IMR-90 (cell line): ENCODE measurements at regions not wholly inside any gene's neighbourhood (a gene's known extent, or its start where the extent isn't known, plus 50 kb on each side); places are given as distances from the start of the nearest gene placed in this dataset.

Experiments
- ATAC-seq: fragments of 200-7000 bp; cut with Tn5 transposase; 2 replicates; pipeline ENCODE4 v1.9.1; 2020; ENCODE audit warnings: low read depth, mild to moderate bottlenecking, moderate library complexity
- BruUV-seq: library from RNA; stranded (reverse); fragments of 400-500 nt; replicated peaks from 2 replicates; lab custom pipeline; 2021; lab: Mats Ljungman, UMichigan
- CTCF ChIA-PET: fragments of 300-600 bp; formaldehyde crosslinking; extraction: SDS; loops from one replicate; lab custom pipeline; 2021; ENCODE audit warnings: antibody characterized with exemption; lab: Yijun Ruan, JAX
- POLR2A ChIA-PET: fragments of 300-600 bp; sonication (Branson Sonifier 250); formaldehyde crosslinking; loops from one replicate; lab custom pipeline; 2022; ENCODE audit warnings: antibody characterized with exemption; ENCODE audit not compliant: unreplicated experiment; lab: Charles Lee
- DNase-seq: peaks from one replicate; pipeline ENCODE4 v3.0.0; 2013
- H2AFZ ChIP-seq: replicated peaks from 2 replicates; pipeline ENCODE3; 2013; ENCODE audit warnings: low read length, mild to moderate bottlenecking; ENCODE audit not compliant: poor library complexity
- H2AK5ac ChIP-seq: 2 replicates; pipeline ENCODE4 v1.6.1; 2013; ENCODE audit warnings: low read depth, low read length, inconsistent platforms
- H2AK9ac ChIP-seq: replicated peaks from 2 replicates; pipeline ENCODE3; 2013; ENCODE audit warnings: mild to moderate bottlenecking, low read depth, low read length, moderate library complexity; ENCODE audit not compliant: poor library complexity
- H2BK120ac ChIP-seq: 2 replicates; pipeline ENCODE4 v1.6.1; 2013; ENCODE audit warnings: low read depth, low read length, inconsistent platforms
- H2BK15ac ChIP-seq: 3 replicates; pipeline ENCODE4 v1.6.1; 2013; ENCODE audit warnings: low read depth, low read length, inconsistent platforms
- H2BK20ac ChIP-seq: 2 replicates; pipeline ENCODE4 v1.6.1; 2013; ENCODE audit warnings: low read depth, mild to moderate bottlenecking, inconsistent platforms, low read length, moderate library complexity
- H2BK5ac ChIP-seq: 2 replicates; pipeline ENCODE4 v1.6.1; 2013; ENCODE audit warnings: mild to moderate bottlenecking, low read depth, low read length, inconsistent platforms; ENCODE audit not compliant: poor library complexity, severe bottlenecking
- H3K14ac ChIP-seq: replicated peaks from 2 replicates; pipeline ENCODE4 v1.6.1; 2013; ENCODE audit warnings: low read depth, low read length, inconsistent platforms
- H3K18ac ChIP-seq: 2 replicates; pipeline ENCODE4 v1.6.1; 2013; ENCODE audit warnings: low read depth, low read length, control low read depth
- H3K23ac ChIP-seq: 2 replicates; pipeline ENCODE4 v1.6.1; 2013; ENCODE audit warnings: low read depth, low read length, inconsistent platforms
- H3K27ac ChIP-seq: 2 replicates; pipeline ENCODE4 v1.5.1; 2013; ENCODE audit warnings: mild to moderate bottlenecking, control low read depth, low read length; ENCODE audit not compliant: insufficient read depth
- H3K27me3 ChIP-seq: 2 replicates; pipeline ENCODE4 v1.6.1; 2013; ENCODE audit warnings: low read length; ENCODE audit not compliant: control insufficient read depth, insufficient read depth
- H3K36me3 ChIP-seq: 2 replicates; pipeline ENCODE4 v1.6.1; 2013; ENCODE audit warnings: low read length, mixed read lengths; ENCODE audit not compliant: control insufficient read depth, insufficient read depth
- H3K4ac ChIP-seq: 2 replicates; pipeline ENCODE4 v1.6.1; 2013; ENCODE audit warnings: low read depth, low read length, inconsistent platforms
- H3K4me1 ChIP-seq: 2 replicates; pipeline ENCODE4 v1.6.1; 2013; ENCODE audit warnings: low read length, mixed read lengths; ENCODE audit not compliant: control insufficient read depth, insufficient read depth
- H3K4me2 ChIP-seq: 2 replicates; pipeline ENCODE4 v1.6.1; 2013; ENCODE audit warnings: low read depth, mild to moderate bottlenecking, control low read depth, low read length, moderate library complexity
- H3K4me3 ChIP-seq: 2 replicates; pipeline ENCODE4 v1.5.1; 2013; ENCODE audit warnings: low read depth, mild to moderate bottlenecking, control low read depth, low read length, moderate library complexity; ENCODE audit not compliant: insufficient read depth
- H3K56ac ChIP-seq: 2 replicates; pipeline ENCODE4 v1.6.1; 2013; ENCODE audit warnings: low read length, inconsistent platforms; ENCODE audit not compliant: insufficient read depth; ENCODE audit errors: extremely low read depth
- H3K79me1 ChIP-seq, 2 experiments: 2 replicates each; pipeline ENCODE4 v1.6.1; 2013; ENCODE audit warnings: low read length in 2 of 2, inconsistent platforms in 1 of 2, low read depth in 1 of 2
- H3K9ac ChIP-seq: 2 replicates; pipeline ENCODE4 v1.6.1; 2013; ENCODE audit warnings: low read depth, low read length, control low read depth
- H3K9me1 ChIP-seq: 2 replicates; pipeline ENCODE4 v1.6.1; 2013; ENCODE audit warnings: low read length, inconsistent platforms; ENCODE audit not compliant: insufficient read depth
- H3K9me3 ChIP-seq: 2 replicates; pipeline ENCODE4 v1.6.1; 2013; ENCODE audit warnings: low read length; ENCODE audit not compliant: control insufficient read depth, insufficient read depth
- H4K20me1 ChIP-seq: 2 replicates; pipeline ENCODE4 v1.6.1; 2013; ENCODE audit warnings: low read length, inconsistent platforms; ENCODE audit not compliant: insufficient read depth
- H4K5ac ChIP-seq: 2 replicates; pipeline ENCODE4 v1.6.1; 2013; ENCODE audit warnings: mild to moderate bottlenecking, low read depth, low read length, control low read depth
- H4K8ac ChIP-seq, 2 experiments: 2 replicates each; pipeline ENCODE4 v1.6.1; 2013; ENCODE audit warnings: low read depth in 2 of 2, low read length in 2 of 2, control low read depth in 1 of 2, inconsistent platforms in 1 of 2
- H4K91ac ChIP-seq: 2 replicates; pipeline ENCODE4 v1.6.1; 2013; ENCODE audit warnings: low read depth, low read length, inconsistent platforms; ENCODE audit not compliant: insufficient read depth
- BHLHE40 ChIP-seq: fragments of 150-350 bp; IDR thresholded peaks from 2 replicates; pipeline ENCODE4 v1.6.1; 2016; ENCODE audit warnings: mild to moderate bottlenecking, low read depth, low read length
- CEBPB ChIP-seq: IDR thresholded peaks from 2 replicates; pipeline ENCODE4 v1.6.1; 2012; ENCODE audit warnings: low read depth, low read length, improper control_type of control experiment
- CHD1 ChIP-seq: IDR thresholded peaks from 2 replicates; pipeline ENCODE4 v1.6.1; 2012; ENCODE audit warnings: low read depth, low read length, improper control_type of control experiment
- CTCF ChIP-seq: conservative IDR thresholded peaks from 2 replicates; pipeline ENCODE4 v1.5.1; 2012; ENCODE audit warnings: mild to moderate bottlenecking, low read depth, low read length, improper control_type of control experiment
- ELK1 ChIP-seq: fragments of 150-350 bp; IDR thresholded peaks from 2 replicates; pipeline ENCODE4 v1.6.1; 2016; ENCODE audit warnings: low read depth, mild to moderate bottlenecking, low read length, moderate library complexity, borderline replicate concordance
- FOS ChIP-seq: fragments of 150-350 bp; IDR thresholded peaks from 2 replicates; pipeline ENCODE4 v1.6.1; 2016; ENCODE audit warnings: low read depth, low read length
- MAFK ChIP-seq: IDR thresholded peaks from 2 replicates; pipeline ENCODE4 v1.6.1; 2012; ENCODE audit warnings: low read depth, low read length, improper control_type of control experiment
- MAZ ChIP-seq: IDR thresholded peaks from 2 replicates; pipeline ENCODE4 v1.6.1; 2012; ENCODE audit warnings: low read depth, mild to moderate bottlenecking, low read length, improper control_type of control experiment, moderate library complexity, borderline replicate concordance
- MXI1 ChIP-seq: IDR thresholded peaks from 2 replicates; pipeline ENCODE4 v1.6.1; 2012; ENCODE audit warnings: low read depth, mild to moderate bottlenecking, low read length, moderate library complexity, borderline replicate concordance
- NFE2L2 ChIP-seq: fragments of 150-350 bp; IDR thresholded peaks from 2 replicates; pipeline ENCODE4 v1.6.1; 2016; ENCODE audit warnings: low read depth, mild to moderate bottlenecking, low read length
- POLR2A ChIP-seq: IDR thresholded peaks from 2 replicates; pipeline ENCODE4 v1.6.1; 2012; ENCODE audit warnings: mild to moderate bottlenecking, low read depth, low read length
- RAD21 ChIP-seq: IDR thresholded peaks from 2 replicates; pipeline ENCODE4 v1.6.1; 2012; ENCODE audit warnings: low read length, improper control_type of control experiment
- RCOR1 ChIP-seq: IDR thresholded peaks from 2 replicates; pipeline ENCODE4 v1.6.1; 2012; ENCODE audit warnings: mild to moderate bottlenecking, low read length, improper control_type of control experiment; ENCODE audit not compliant: insufficient replicate concordance
- RFX5 ChIP-seq: IDR thresholded peaks from 2 replicates; pipeline ENCODE4 v1.8.0; 2012; ENCODE audit warnings: low read depth, mild to moderate bottlenecking, low read length, moderate library complexity
- SMC3 ChIP-seq: fragments of 150-350 bp; IDR thresholded peaks from 2 replicates; pipeline ENCODE4 v1.6.1; 2016; ENCODE audit warnings: low read depth, mild to moderate bottlenecking, antibody characterized with exemption, low read length, moderate library complexity
- USF2 ChIP-seq: fragments of 150-350 bp; IDR thresholded peaks from 2 replicates; pipeline ENCODE4 v1.6.1; 2017; ENCODE audit warnings: mild to moderate bottlenecking, antibody characterized with exemption, low read length, low read depth
- WGBS, 2 experiments: methylation state at CpG; one replicate each; pipeline versions ENCODE4 v1.1.5 to v1.1.7; 2013; ENCODE audit warnings: missing lambda C conversion rate in 2 of 2; ENCODE audit not compliant: insufficient read length in 1 of 2; ENCODE audit errors: extremely low coverage in 2 of 2; 5-methylcytosine and 5-hydroxymethylcytosine counted together
- dilution Hi-C: fragments of 300-500 bp; cut with HindIII; formaldehyde crosslinking; loops from one replicate; pipeline ENCODE4 v1.14.3; 2018; ENCODE audit warnings: low sequenced_read_pairs; ENCODE audit not compliant: unreplicated experiment
- in situ Hi-C: fragments of 300-500 bp; cut with MboI; formaldehyde crosslinking; loops from 3 replicates; pipeline ENCODE4 v1.14.3; 2019; ENCODE audit warnings: low sequenced_read_pairs, inconsistent platforms, mixed read lengths
- intact Hi-C: fragments of 100-400 bp; cut with micrococcal nuclease; formaldehyde crosslinking; loops from 2 replicates; pipeline ENCODE4 v1.10.0; 2022

DNA sequence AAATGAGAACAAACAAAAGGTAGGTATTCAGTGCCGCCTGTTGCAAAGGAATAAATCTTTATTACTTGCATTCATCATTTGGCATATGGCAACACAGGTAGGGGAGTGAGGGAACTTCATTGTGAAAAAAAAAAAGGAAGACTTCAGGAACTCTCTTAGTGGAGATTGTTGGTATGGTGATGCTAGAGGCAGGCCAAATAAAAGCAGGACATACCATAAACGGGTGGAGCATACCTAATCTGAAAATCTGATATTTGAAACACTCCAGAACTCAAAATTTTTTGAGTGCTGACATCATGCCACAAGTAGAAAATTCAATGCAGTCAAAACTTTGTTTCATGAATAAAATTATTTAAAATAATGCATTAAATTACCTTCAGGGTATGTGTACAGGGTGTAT is 425.8 kb upstream of the SYT4 start:
- Histone ChIP-seq H3K23ac (no peak overlapping the region), H3K27me3 (no peaks in the 10 kb centered on the region; the same call in 1 of the 2 replicates), H3K36me3 (no peaks in the 10 kb centered on the region), H2AFZ (no peak overlapping the region), H3K4me1 (no peaks in the 10 kb centered on the region), H3K79me1 (no peaks in the 10 kb centered on the region), H4K8ac (no peak overlapping the region), H2AK5ac (no peak overlapping the region), H2AK9ac (no peak overlapping the region), H2BK20ac (no peak overlapping the region), H2BK5ac (no peak overlapping the region), H3K4me3 (no peak overlapping the region), H3K4me2 (no peak overlapping the region), H3K9me3 (no peaks in the 10 kb centered on the region), H3K56ac (no peak overlapping the region), H3K14ac (no peak overlapping the region), H2BK120ac (no peak overlapping the region), H3K18ac (no peak overlapping the region), H4K20me1 (no peaks in the 10 kb centered on the region), H4K91ac (no peak overlapping the region), H4K5ac (no peak overlapping the region), H3K27ac (no peak overlapping the region), H3K9me1 (no peaks in the 10 kb centered on the region), H3K9ac (no peak overlapping the region), H2BK15ac (no peak overlapping the region), H3K4ac (no peak overlapping the region)
- ATAC-seq: no peak
- ChIA-PET CTCF (no interaction called here), POLR2A (no interaction called here)
- BruUV-seq: no TSS peak
- dilution Hi-C loops (no loop called here), intact Hi-C loops (no loop called here), in situ Hi-C loops (no loop called here)
- TF ChIP-seq RCOR1 (no peak), CEBPB (no peak), SMC3 (no peak), POLR2A (no peak), CHD1 (no peak), MXI1 (no peak), MAFK (no peak), FOS (no peak), RAD21 (no peak), MAZ (no peak), ELK1 (no peak), BHLHE40 (no peak), USF2 (no peak), CTCF (no peak), RFX5 (no peak), NFE2L2 (no peak)
- WGBS, 2 experiments: no CpG with 5 or more reads among the region's 2 CpGs
- no peak for DNase-seq
